GM21619 (cell line): ENCODE measurements at regions not wholly inside any gene's neighbourhood (a gene's known extent, or its start where the extent isn't known, plus 50 kb on each side); places are given as distances from the start of the nearest gene placed in this dataset.

Experiments used
- ATAC-seq: cut with Tn5 transposase; IDR thresholded peaks from one replicate; pipeline ENCODE4 v1.9.1; 2021; ENCODE audit not compliant: unreplicated experiment

DNA sequence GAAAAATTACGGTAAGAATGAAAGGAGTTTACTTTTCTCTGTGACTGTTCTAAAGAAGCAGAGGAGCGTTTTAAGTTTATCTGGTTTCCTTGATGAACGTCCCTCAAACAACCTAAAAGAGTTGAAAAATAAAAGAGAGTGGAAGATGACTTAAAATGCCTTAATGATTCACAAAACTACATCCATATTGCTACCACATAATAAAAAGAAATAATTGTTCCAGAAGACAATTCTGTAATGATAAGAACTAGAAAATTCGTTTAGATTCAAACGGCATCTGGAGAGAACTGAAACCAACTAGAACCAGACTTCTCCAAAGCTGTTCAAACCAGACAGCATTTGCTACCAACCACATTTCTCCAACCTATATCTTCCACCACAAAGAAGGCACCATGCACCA is 68.1 kb downstream of the TEKT4 start:
- no peak for ATAC-seq

DNA sequence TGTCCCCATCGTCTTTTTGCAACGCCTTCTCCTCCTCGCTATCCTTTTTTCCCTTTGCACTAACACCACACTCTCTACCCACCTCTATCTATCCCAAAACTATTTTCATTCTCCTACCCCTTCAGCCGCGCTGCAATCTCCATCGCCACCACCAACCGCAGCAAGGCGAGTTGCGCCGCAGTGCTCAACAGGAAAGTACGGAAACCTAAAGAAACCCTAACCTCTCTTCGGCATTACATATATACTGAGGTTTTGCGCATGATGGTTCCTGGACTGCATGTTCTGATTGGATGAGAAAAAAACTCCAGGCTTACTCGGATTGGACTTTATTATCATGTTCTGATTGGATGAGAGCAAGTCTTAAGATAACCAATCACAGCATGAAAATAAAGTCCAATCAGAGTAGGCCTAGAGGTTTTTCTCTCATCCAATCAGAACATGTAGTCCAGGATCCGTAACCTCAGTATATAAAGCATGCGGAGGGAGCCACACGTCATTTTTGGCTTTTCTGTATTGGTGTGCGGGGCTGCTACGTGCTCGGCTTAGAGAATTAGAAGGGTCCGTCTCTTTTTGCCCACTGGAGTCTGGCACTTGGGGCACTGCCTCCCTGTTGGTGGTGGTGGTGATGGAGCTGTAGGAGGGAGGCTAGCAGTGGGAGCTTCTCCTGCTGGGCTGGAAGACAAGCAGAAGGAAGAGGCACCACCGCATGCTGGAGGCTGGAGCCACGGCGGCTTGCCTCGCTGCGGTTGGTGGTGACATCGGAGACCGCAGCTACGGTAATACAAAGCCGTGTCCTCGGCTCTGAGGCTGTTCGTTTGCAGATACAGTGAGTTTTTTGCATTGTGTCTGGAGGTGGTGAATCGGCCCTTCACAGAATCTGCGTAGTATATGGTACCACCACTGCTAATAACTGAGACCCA is 76.1 kb downstream of the TEKT4 start:
- ATAC-seq: no peak

DNA sequence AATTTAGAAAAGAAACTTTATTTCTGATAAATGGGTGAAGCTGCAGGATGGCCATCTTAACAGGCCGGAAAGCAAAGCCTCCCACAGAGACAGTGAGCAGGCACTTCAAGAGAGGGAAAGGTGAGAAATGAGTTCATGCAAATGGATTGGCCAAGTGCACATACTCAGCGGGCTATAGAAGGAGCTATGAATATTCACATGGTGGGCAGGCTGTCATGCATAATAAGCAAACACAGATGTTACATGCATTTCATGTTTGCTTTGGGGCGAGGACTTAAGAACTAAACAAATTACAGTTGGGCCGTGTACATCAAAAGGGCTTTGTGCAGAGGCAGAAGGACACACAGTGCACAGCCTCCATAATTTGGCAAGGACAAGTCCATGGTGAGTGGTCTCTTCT is 69.8 kb upstream of the MAL start:
- ATAC-seq: no peak

DNA sequence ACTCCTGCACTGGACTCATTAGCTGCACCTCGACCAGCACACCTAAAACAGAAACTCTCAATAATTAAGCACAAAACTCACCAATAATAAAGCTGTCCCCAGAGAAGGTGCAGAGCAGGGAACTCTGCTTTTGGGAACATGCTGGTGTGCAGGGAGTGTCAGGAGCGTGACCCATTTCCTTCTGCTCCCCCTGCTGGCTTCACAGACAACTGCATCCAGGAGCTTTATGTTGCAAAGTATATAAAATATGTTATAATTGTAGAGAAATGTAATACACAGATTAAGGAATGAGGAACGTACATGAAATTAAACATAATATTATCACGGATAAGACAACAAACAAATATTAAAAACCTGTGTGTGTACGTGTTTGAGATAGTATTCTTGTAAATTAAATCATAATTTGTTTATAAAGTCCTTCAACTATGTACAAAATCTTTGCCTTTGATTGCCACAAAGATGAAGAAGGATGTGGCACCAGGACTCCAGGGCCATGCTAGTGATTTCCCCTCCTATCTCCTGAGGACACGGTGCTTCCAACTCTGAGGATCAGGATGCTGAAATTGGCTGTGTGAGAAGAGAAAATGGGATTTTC is 68.6 kb upstream of the MAL start:
- peak; percentile 75 for ATAC-seq

DNA sequence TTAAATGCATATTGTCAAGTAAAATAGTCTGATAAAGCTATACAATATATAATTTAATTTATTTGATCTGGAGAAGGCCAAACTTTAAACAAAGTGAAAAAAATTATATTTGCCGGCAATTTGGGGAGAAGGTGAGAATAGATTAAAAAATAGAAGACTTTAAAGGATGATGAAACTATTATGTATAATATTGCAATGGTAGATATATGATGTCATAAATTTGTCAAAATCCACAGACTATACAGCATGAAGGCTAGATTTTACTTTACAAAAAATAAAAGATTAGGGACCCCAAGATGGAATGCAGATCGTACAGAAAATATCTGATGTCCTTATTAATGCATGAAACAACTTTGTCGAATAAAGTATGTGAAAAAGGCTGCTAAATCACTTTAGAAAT is 67.3 kb upstream of the MAL start:
- no peak for ATAC-seq

DNA sequence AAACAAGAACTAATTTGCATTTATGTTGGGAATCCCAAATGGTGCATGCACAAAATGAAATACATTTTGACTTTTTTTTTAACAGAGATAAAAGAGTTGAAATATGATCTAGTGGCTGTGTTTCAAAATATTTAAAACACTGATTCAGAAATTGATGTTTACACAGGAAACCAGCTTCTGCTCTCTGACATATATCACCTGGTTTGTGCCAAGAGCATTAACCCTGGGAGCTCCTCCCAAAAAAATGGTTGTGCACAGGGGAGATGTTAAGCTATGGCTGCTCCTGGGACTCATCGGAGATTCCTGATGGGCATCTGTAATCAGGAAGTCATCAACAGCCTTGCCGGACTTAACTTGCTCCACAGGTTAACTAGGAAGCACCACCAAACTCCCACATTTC is 65.2 kb upstream of the MAL start:
- ATAC-seq: no peak

DNA sequence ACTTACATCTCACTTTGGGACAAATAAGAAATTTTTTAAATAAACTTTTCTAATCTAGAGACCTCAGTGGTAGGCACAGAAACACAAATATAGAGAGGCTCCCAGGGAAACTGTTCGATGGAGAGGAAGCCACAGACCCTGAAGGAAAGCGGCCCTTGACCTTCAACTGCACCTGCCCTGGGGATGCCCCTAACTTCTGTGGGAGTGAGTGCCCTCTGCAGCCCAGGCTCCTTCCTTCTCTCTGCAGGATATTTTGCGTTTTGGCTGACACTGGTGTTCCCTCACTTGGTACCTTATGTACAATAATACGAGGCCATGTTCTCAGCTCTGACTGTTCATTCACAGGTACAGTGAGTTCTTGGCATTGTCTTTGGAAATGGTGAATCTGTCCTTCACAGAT is 64.8 kb upstream of the MAL start:
- no peak for ATAC-seq

DNA sequence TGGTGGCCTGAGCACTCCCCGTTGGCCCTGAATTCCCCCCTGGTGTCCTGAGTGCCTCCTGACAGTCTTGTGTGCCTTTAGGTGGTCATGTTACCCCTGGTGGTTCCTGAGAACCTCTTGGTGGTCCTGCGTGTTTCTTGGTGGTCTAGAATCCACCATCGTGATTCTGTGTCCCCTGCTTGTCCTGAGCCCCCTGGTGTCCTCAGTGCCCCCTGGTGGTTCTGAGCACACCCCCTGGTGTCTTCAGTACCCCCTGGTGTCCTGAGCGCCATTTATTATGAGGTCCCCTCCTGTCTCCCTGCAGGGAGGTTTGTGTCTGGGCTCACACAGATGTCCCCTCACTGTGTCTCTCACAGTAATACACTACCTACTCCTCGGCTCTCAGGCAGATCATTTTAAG is 61.3 kb upstream of the MAL start:
- no peak for ATAC-seq

DNA sequence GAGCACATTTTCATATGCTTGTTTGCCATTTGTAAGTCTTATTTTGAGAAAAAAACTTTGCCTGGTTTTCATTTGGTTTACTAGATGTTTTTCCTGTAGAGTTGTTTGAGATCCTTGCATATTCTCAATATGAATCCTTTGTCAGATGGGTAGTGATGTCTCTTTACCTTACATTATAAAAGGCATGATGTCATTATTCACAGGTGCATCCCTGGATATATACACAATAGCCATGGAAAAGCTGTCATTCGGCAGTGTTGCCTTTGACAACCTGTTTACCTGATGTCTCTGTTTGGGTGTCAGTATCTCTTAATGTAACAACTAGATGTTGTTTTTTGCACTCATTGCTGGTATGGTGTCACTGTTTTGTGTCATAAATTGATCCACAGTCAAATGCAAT is 58.8 kb upstream of the MAL start:
- no peak for ATAC-seq

DNA sequence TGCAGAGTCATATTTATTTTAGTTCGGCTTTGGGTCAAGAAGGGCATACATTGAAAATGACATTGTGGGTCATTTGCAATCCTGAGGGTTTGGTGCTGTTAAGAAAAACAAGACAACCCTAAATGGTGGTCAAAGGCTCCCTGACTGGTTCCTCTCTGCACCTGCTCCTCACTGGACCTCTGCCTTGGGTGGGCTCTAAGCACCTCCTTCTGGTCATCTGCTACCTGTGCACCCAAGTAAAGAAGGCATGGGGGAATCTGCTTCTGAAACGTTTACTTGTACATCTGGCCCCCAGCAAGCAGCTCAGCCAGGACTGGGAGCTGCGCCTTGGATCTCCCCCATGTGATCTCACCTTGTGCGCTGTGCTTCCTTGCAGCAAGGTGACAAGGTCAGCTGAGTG is 55.2 kb upstream of the MAL start:
- no peak for ATAC-seq
